ENCODE measurements at regions not wholly inside any gene's neighbourhood (a gene's known extent, or its start where the extent isn't known, plus 50 kb on each side); places are given as distances from the start of the nearest gene placed in this dataset.

- TF ChIP-seq ETS1 (IDR thresholded peaks at IDR 0.05) (no peak), NANOG (IDR thresholded peaks at IDR 0.05; ENCODE audit: borderline replicate concordance) (no peak), JUNB (IDR thresholded peaks at IDR 0.05; ENCODE audit: unreplicated experiment) (no peak), ZNF331 (CRISPR knock-in tag; IDR thresholded peaks at IDR 0.05; ENCODE audit: low read depth) (no peak), STAT1 (IDR thresholded peaks at IDR 0.05; ENCODE audit: unreplicated experiment) (no peak), EZH2phosphoT487 (IDR thresholded peaks at IDR 0.05; ENCODE audit: unreplicated experiment) (no peak), REST (IDR thresholded peaks at IDR 0.05; ENCODE audit: unreplicated experiment) (no peak), POLR2AphosphoS5 (IDR thresholded peaks at IDR 0.05; ENCODE audit: low read depth) (no peak)
Measured at GRCh38 chr18:41558715-41559114, 396.3 kb upstream of the PIK3C3 start (continued).

GRCh38 chr18:41553716-41554115, 401.3 kb upstream of the PIK3C3 start:
- DNase-seq (ENCODE audit: low spot score) (no peak), ATAC-seq (no peak)
- H3K4me3 ChIP-seq: no peak overlapping the region
- no peaks in the 10 kb centered on the region for H3K36me3 ChIP-seq (ENCODE audit: insufficient read depth)
- Mint-ChIP-seq H3K27ac (no peak overlapping the region), H3K27me3 (ENCODE audit: insufficient read depth, low read depth, poor library complexity) (no peaks in the 10 kb centered on the region), H3K36me3 (ENCODE audit: low read depth) (no peaks in the 10 kb centered on the region), H3K4me3 (no peak overlapping the region), H3K9me3 (no peaks in the 10 kb centered on the region), H3K4me1 (peaks cover 6% of the 10 kb centered on the region; the same call in 1 of the 3 replicates)
- no peak overlapping the region for H3K4me2 ChIP-seq
- H3K27ac ChIP-seq (ENCODE audit: low read depth): no peak overlapping the region
- H3K9me2 ChIP-seq (ENCODE audit: insufficient read depth): no peaks in the 10 kb centered on the region
- no peaks in the 10 kb centered on the region for H3F3A ChIP-seq (replicated peaks; ENCODE audit: low read depth)
- H2AFZ ChIP-seq: no peak overlapping the region
- no peaks in the 10 kb centered on the region for H3K4me1 ChIP-seq (ENCODE audit: insufficient read depth)
- no peaks in the 10 kb centered on the region for H3K27me3 ChIP-seq (ENCODE audit: insufficient read depth)
- no peaks in the 10 kb centered on the region for H3K79me2 ChIP-seq (replicated peaks; ENCODE audit: insufficient read depth)
- no peaks in the 10 kb centered on the region; the same call in 1 of the 2 replicates for H4K20me1 ChIP-seq (replicated peaks; ENCODE audit: insufficient read depth)
- TF ChIP-seq ZNF114 (CRISPR knock-in tag; IDR thresholded peaks at IDR 0.05): no peak
- TF ChIP-seq CREB1 (CRISPR knock-in tag; IDR thresholded peaks at IDR 0.05; ENCODE audit: low read depth): no peak
- TF ChIP-seq JUNB (IDR thresholded peaks at IDR 0.05; ENCODE audit: unreplicated experiment): no peak
- TF ChIP-seq ZNF331 (CRISPR knock-in tag; IDR thresholded peaks at IDR 0.05; ENCODE audit: low read depth): no peak
- no peak for TF ChIP-seq EZH2phosphoT487 (IDR thresholded peaks at IDR 0.05; ENCODE audit: unreplicated experiment)
- no peak for TF ChIP-seq REST (IDR thresholded peaks at IDR 0.05; ENCODE audit: unreplicated experiment)
- no peak for TF ChIP-seq CTCF (conservative IDR thresholded peaks at IDR 0.05; ENCODE audit: low read depth in 2 of 2)
- TF ChIP-seq ETS1 (IDR thresholded peaks at IDR 0.05): no peak

All from GM23338 (cell line).